ENCODE measurements at regions not wholly inside any gene's neighbourhood (a gene's known extent, or its start where the extent isn't known, plus 50 kb on each side); places are given as distances from the start of the nearest gene placed in this dataset.

DNA sequence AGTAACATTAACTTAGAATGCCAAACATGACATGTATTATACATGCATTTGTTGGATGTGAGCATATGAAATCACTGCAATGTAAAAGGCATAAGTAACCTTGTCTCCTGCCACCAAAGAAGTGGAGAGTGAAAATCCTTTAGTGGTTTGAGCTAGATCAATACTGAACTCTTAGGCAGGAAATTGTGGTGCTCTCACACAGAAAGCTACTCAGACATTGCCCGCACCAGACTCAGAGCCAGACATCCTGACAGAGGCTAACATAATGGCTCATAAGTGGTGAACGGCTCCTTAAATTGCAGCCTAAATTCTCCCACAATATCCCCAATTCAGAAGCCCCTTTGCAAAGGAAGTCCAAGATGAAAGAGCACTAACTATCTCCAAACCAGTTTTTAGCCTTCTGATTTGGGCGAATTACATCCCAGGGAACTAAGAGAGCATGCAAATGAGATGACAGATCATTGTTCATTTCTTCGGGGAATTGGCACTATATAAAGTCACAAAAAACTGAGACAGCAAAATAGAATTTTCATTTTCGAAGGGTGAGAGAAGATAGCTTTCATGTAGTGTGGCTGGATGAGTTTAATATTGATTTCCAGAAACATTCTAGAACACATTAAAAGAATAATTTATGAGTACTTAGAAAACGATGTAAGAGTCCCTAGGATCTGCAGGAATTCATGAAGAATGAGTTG lies 233.6 kb upstream of the RPS6KA3 start:
- WGBS (ENCODE audit: low lambda C conversion rate, missing lambda C conversion rate) = 63% methylated on average over 6 of the region's 6 CpGs

DNA sequence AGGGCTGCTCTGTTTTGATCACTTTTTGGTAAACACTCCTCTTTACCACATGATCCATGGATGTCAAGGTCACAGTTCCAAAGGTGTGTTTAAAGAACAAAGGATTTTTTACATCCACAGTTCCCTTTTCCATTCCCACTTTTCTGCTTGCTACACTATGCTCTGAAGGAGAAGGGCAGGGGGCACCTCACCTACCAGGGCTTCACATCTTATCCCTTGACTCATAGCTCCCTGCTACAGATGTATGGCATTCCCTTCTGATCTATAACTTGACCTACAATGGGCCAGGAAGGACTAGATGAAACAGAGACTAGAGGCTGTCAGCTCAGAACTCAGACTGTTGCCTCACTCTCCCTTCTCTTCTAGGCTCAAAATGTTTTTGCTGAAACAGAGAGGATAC lies 233.1 kb upstream of the RPS6KA3 start:
- Histone ChIP-seq H3K27me3 (no peaks in the 10 kb centered on the region), H3K9me3 (ENCODE audit: low read depth) (no peaks in the 10 kb centered on the region), H3K36me3 (replicated peaks; ENCODE audit: insufficient read depth, low read depth) (no peaks in the 10 kb centered on the region), H3K27ac (peak overlapping the region; percentile 39), H3K79me2 (no peaks in the 10 kb centered on the region), H3K4me1 (ENCODE audit: insufficient read depth) (no peaks in the 10 kb centered on the region), H3K4me3 (no peak overlapping the region), H2AFZ (no peak overlapping the region), H3K9me2 (replicated peaks; ENCODE audit: insufficient read depth) (no peaks in the 10 kb centered on the region), H3K4me2 (no peak overlapping the region), H4K20me1 (ENCODE audit: insufficient read depth, poor library complexity, severe bottlenecking) (no peaks in the 10 kb centered on the region)
- DNase-seq (ENCODE audit: low spot score) = no peak
- TF ChIP-seq, protein P1, sequence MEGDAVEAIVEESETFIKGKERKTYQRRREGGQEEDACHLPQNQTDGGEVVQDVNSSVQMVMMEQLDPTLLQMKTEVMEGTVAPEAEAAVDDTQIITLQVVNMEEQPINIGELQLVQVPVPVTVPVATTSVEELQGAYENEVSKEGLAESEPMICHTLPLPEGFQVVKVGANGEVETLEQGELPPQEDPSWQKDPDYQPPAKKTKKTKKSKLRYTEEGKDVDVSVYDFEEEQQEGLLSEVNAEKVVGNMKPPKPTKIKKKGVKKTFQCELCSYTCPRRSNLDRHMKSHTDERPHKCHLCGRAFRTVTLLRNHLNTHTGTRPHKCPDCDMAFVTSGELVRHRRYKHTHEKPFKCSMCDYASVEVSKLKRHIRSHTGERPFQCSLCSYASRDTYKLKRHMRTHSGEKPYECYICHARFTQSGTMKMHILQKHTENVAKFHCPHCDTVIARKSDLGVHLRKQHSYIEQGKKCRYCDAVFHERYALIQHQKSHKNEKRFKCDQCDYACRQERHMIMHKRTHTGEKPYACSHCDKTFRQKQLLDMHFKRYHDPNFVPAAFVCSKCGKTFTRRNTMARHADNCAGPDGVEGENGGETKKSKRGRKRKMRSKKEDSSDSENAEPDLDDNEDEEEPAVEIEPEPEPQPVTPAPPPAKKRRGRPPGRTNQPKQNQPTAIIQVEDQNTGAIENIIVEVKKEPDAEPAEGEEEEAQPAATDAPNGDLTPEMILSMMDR (IDR thresholded peaks at IDR 0.05; ENCODE audit: poor library complexity) = no peak
- TF ChIP-seq EZH2phosphoT487 (IDR thresholded peaks at IDR 0.05; ENCODE audit: low read depth, severe bottlenecking, unreplicated experiment) (no peak), EZH2 (IDR thresholded peaks at IDR 0.05; ENCODE audit: borderline replicate concordance) (no peak)

More for the DNA sequence above, 233.6 kb upstream of the RPS6KA3 start:
- H3K36me3 ChIP-seq (replicated peaks; ENCODE audit: insufficient read depth, low read depth) = no peaks in the 10 kb centered on the region
- H4K20me1 ChIP-seq (ENCODE audit: insufficient read depth, poor library complexity, severe bottlenecking) = no peaks in the 10 kb centered on the region
- H3K9me2 ChIP-seq (replicated peaks; ENCODE audit: insufficient read depth) = no peaks in the 10 kb centered on the region
- H3K4me1 ChIP-seq (ENCODE audit: insufficient read depth) = no peaks in the 10 kb centered on the region
- H3K27ac ChIP-seq = peak overlapping the region; percentile 39
- DNase-seq (ENCODE audit: low spot score) = no peak
- H3K9me3 ChIP-seq (ENCODE audit: low read depth) = no peaks in the 10 kb centered on the region
- no peak overlapping the region for H2AFZ ChIP-seq
- TF ChIP-seq EZH2phosphoT487 (IDR thresholded peaks at IDR 0.05; ENCODE audit: low read depth, severe bottlenecking, unreplicated experiment) (no peak), EZH2 (IDR thresholded peaks at IDR 0.05; ENCODE audit: borderline replicate concordance) (no peak)
- TF ChIP-seq, protein P1 (IDR thresholded peaks at IDR 0.05; ENCODE audit: poor library complexity) = no peak
- H3K4me3 ChIP-seq = no peak overlapping the region
- H3K27me3 ChIP-seq = no peaks in the 10 kb centered on the region
- no peak overlapping the region for H3K4me2 ChIP-seq
- no peaks in the 10 kb centered on the region for H3K79me2 ChIP-seq

DNA sequence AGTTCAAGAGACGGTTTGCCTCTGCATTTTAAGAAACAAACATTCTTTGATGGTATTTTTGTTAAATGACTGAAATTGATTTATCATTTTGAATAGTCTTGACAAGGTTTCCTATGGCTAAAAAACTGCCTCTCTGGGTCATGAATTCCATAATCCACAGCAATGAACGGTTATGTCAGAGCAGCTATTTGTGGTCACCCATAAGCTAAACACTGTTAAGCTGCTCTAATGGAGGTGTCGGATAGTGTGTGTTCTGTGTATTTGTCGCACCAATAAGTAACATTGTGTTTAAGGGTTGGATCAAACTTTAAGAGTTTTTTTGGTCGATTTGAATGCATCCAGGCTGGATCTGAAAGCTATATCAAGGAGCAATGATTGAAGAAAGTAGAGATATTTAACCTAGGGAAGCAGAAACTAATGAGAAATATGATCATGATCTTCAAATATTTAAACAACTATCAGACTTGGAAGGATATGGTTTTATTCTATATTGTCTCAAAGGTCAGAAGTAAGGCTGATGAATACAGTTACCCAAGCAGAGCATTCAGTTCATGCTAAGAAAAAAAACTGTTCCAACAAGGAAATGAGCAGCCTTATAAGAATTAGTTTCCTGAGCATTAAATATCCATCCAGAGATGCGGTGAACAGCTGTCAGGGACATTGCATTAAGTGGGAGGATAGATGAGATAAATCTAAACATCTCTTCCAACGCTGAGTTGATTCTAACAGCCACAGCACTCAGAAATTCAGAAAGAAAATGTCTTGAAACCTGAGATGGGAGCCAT lies 232.3 kb upstream of the RPS6KA3 start:
- TF ChIP-seq EZH2 (IDR thresholded peaks at IDR 0.05; ENCODE audit: borderline replicate concordance) (no peak), EZH2phosphoT487 (IDR thresholded peaks at IDR 0.05; ENCODE audit: low read depth, severe bottlenecking, unreplicated experiment) (no peak)
- TF ChIP-seq, protein P1 (IDR thresholded peaks at IDR 0.05; ENCODE audit: poor library complexity) = no peak
- H4K20me1 ChIP-seq (ENCODE audit: insufficient read depth, poor library complexity, severe bottlenecking) = no peaks in the 10 kb centered on the region
- H3K79me2 ChIP-seq = no peaks in the 10 kb centered on the region
- H3K36me3 ChIP-seq (replicated peaks; ENCODE audit: insufficient read depth, low read depth) = no peaks in the 10 kb centered on the region
- H3K9me2 ChIP-seq (replicated peaks; ENCODE audit: insufficient read depth) = no peaks in the 10 kb centered on the region
- H3K27me3 ChIP-seq = no peaks in the 10 kb centered on the region
- no peak overlapping the region for H3K27ac ChIP-seq
- no peak overlapping the region for H3K4me3 ChIP-seq
- H3K4me1 ChIP-seq (ENCODE audit: insufficient read depth) = no peaks in the 10 kb centered on the region
- no peak overlapping the region for H2AFZ ChIP-seq
- no peak for DNase-seq (ENCODE audit: low spot score)
- no peaks in the 10 kb centered on the region for H3K9me3 ChIP-seq (ENCODE audit: low read depth)
- no peak overlapping the region for H3K4me2 ChIP-seq
- 50% methylated on average over 7 of the region's 7 CpGs for WGBS (ENCODE audit: low lambda C conversion rate, missing lambda C conversion rate)

Measured in hepatocyte (in vitro differentiated cells).